ENCODE measurements at regions not wholly inside any gene's neighbourhood (a gene's known extent, or its start where the extent isn't known, plus 50 kb on each side); places are given as distances from the start of the nearest gene placed in this dataset.

GRCh38 chr6:76839505-76839904 lies 623.8 kb downstream of the HTR1B start:
- Histone ChIP-seq H3K27me3 (no peaks in the 10 kb centered on the region), H3K9me3 (no peaks in the 10 kb centered on the region), H3K36me3 (ENCODE audit: low read depth, missing control alignments) (no peaks in the 10 kb centered on the region), H3K4me3 (no peak overlapping the region), H3K27ac (no peak overlapping the region), H3K4me1 (peaks cover 20% of the 10 kb centered on the region)
- intact Hi-C loops (cut with DNase I; ENCODE audit: low total_unique reads), result no loop called here
- 67 to 71% methylated on average over 2 of the region's 2 CpGs for WGBS, 2 donors
- TF ChIP-seq POLR2A (IDR thresholded peaks at IDR 0.05) (no peak), CTCF (IDR thresholded peaks at IDR 0.05) (no peak)
- no peak for DNase-seq

- H3K9me3 ChIP-seq, result no peaks in the 10 kb centered on the region
Observed at GRCh38 chr6:76837564-76837963, 625.7 kb downstream of the HTR1B start.

GRCh38 chr6:76835695-76836094 lies 627.6 kb downstream of the HTR1B start:
- no peaks in the 10 kb centered on the region for H3K9me3 ChIP-seq
- no peaks in the 10 kb centered on the region for H3K36me3 ChIP-seq (ENCODE audit: low read depth, missing control alignments)
- no peak for TF ChIP-seq POLR2A (IDR thresholded peaks at IDR 0.05)
- no peak for TF ChIP-seq CTCF (IDR thresholded peaks at IDR 0.05)
- 78 to 82% methylated on average over 1 of the region's 1 CpG for WGBS, 2 donors
- H3K27me3 ChIP-seq, result no peaks in the 10 kb centered on the region
- no peak overlapping the region for H3K27ac ChIP-seq
- no peak for DNase-seq
- no peak overlapping the region for H3K4me3 ChIP-seq
- H3K4me1 ChIP-seq, result peaks cover 20% of the 10 kb centered on the region
- intact Hi-C loops (cut with DNase I; ENCODE audit: low total_unique reads), result no loop called here

More at GRCh38 chr6:76837564-76837963, 625.7 kb downstream of the HTR1B start:
- WGBS, 2 donors, result 39 to 46% methylated on average over 5 of the region's 5 CpGs
- Histone ChIP-seq H3K36me3 (ENCODE audit: low read depth, missing control alignments) (no peaks in the 10 kb centered on the region), H3K27ac (no peak overlapping the region), H3K4me3 (no peak overlapping the region), H3K4me1 (peaks cover 20% of the 10 kb centered on the region), H3K27me3 (no peaks in the 10 kb centered on the region)
- TF ChIP-seq POLR2A (IDR thresholded peaks at IDR 0.05), result no peak
- no peak for TF ChIP-seq CTCF (IDR thresholded peaks at IDR 0.05)
- intact Hi-C loops (cut with DNase I; ENCODE audit: low total_unique reads), result no loop called here
- DNase-seq, result no peak

GRCh38 chr6:76835293-76835692 lies 628.0 kb downstream of the HTR1B start:
- intact Hi-C loops (cut with DNase I; ENCODE audit: low total_unique reads), result no loop called here
- no peak overlapping the region for H3K27ac ChIP-seq
- DNase-seq, result no peak
- no peaks in the 10 kb centered on the region for H3K9me3 ChIP-seq
- WGBS, 2 donors, result 0 to 38% methylated on average over 1 of the region's 1 CpG
- H3K27me3 ChIP-seq, result no peaks in the 10 kb centered on the region
- H3K4me1 ChIP-seq, result peaks cover 20% of the 10 kb centered on the region
- H3K36me3 ChIP-seq (ENCODE audit: low read depth, missing control alignments), result no peaks in the 10 kb centered on the region
- H3K4me3 ChIP-seq, result no peak overlapping the region
- TF ChIP-seq CTCF (IDR thresholded peaks at IDR 0.05) (no peak), POLR2A (IDR thresholded peaks at IDR 0.05) (no peak)

- Histone ChIP-seq H3K27me3 (no peaks in the 10 kb centered on the region), H3K4me3 (no peak overlapping the region), H3K36me3 (ENCODE audit: low read depth, missing control alignments) (no peaks in the 10 kb centered on the region), H3K9me3 (no peaks in the 10 kb centered on the region), H3K4me1 (peaks cover 14% of the 10 kb centered on the region), H3K27ac (no peak overlapping the region)
- intact Hi-C loops (cut with DNase I; ENCODE audit: low total_unique reads), result no loop called here
- DNase-seq, result no peak
- no peak for TF ChIP-seq POLR2A (IDR thresholded peaks at IDR 0.05)
- no peak for TF ChIP-seq CTCF (IDR thresholded peaks at IDR 0.05)
Observed at GRCh38 chr6:76834399-76834798, 628.9 kb downstream of the HTR1B start.
